ENCODE measurements at regions not wholly inside any gene's neighbourhood (a gene's known extent, or its start where the extent isn't known, plus 50 kb on each side); places are given as distances from the start of the nearest gene placed in this dataset.
A peak's percentile ranks its signal among the peaks of the same experiment; 100 is the strongest.

- H4K20me1 ChIP-seq (ENCODE audit: control insufficient read depth, extremely low read depth, insufficient read depth, low read length), result no peaks in the 10 kb centered on the region
- no peak overlapping the region for H2AFZ ChIP-seq (ENCODE audit: low read length)
- H3K36me3 ChIP-seq (ENCODE audit: control insufficient read depth, insufficient read depth, low read length), result no peaks in the 10 kb centered on the region
- H3K27ac ChIP-seq (ENCODE audit: insufficient read depth, low read length), result no peak overlapping the region
- peak in 1 of 2 donors; percentile 21 for DNase-seq (ENCODE audit: low read depth in 2 of 2)
- no peak overlapping the region for H3K4me2 ChIP-seq (ENCODE audit: extremely low read depth, insufficient read depth, low read length)
- no peaks in the 10 kb centered on the region for H3K9me3 ChIP-seq (ENCODE audit: control insufficient read depth, insufficient read depth, low read depth, low read length)
- no peaks in the 10 kb centered on the region for H3K27me3 ChIP-seq (ENCODE audit: control insufficient read depth, insufficient read depth, low read length)
- no peaks in the 10 kb centered on the region for H3K4me1 ChIP-seq (ENCODE audit: control insufficient read depth, extremely low read depth, insufficient read depth, low read length)
- no peaks in the 10 kb centered on the region for H3K79me2 ChIP-seq (ENCODE audit: control insufficient read depth, insufficient read depth, low read length)
- H3K9ac ChIP-seq (ENCODE audit: insufficient read depth, low read length), result no peak overlapping the region
- H3K4me3 ChIP-seq (replicated peaks in 1 of 4; ENCODE audit: control extremely low read depth in 1 of 4, insufficient read depth in 1 of 4, low read depth in 3 of 4, low read length in 4 of 4), result no peak overlapping the region
- TF ChIP-seq, protein P1, sequence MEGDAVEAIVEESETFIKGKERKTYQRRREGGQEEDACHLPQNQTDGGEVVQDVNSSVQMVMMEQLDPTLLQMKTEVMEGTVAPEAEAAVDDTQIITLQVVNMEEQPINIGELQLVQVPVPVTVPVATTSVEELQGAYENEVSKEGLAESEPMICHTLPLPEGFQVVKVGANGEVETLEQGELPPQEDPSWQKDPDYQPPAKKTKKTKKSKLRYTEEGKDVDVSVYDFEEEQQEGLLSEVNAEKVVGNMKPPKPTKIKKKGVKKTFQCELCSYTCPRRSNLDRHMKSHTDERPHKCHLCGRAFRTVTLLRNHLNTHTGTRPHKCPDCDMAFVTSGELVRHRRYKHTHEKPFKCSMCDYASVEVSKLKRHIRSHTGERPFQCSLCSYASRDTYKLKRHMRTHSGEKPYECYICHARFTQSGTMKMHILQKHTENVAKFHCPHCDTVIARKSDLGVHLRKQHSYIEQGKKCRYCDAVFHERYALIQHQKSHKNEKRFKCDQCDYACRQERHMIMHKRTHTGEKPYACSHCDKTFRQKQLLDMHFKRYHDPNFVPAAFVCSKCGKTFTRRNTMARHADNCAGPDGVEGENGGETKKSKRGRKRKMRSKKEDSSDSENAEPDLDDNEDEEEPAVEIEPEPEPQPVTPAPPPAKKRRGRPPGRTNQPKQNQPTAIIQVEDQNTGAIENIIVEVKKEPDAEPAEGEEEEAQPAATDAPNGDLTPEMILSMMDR (conservative IDR thresholded peaks at IDR 0.05 in 1 of 2, IDR thresholded peaks at IDR 0.05 in 1 of 2; ENCODE audit: low read depth in 1 of 2, low read length in 2 of 2), result no peak
- TF ChIP-seq EZH2 (IDR thresholded peaks at IDR 0.05; ENCODE audit: low read length, missing control alignments), result no peak
These were observed 620.9 kb downstream of the PLPP3 start for GRCh38 chr1:55958498-55958897.

GRCh38 chr1:55957276-55957675 lies 622.1 kb downstream of the PLPP3 start:
- Histone ChIP-seq H3K4me1 (ENCODE audit: control insufficient read depth, extremely low read depth, insufficient read depth, low read length) (no peaks in the 10 kb centered on the region), H3K4me2 (ENCODE audit: extremely low read depth, insufficient read depth, low read length) (no peak overlapping the region), H3K4me3 (replicated peaks in 1 of 4; ENCODE audit: control extremely low read depth in 1 of 4, insufficient read depth in 1 of 4, low read depth in 3 of 4, low read length in 4 of 4) (no peak overlapping the region), H3K9me3 (ENCODE audit: control insufficient read depth, insufficient read depth, low read depth, low read length) (no peaks in the 10 kb centered on the region), H3K79me2 (ENCODE audit: control insufficient read depth, insufficient read depth, low read length) (no peaks in the 10 kb centered on the region), H3K9ac (ENCODE audit: insufficient read depth, low read length) (no peak overlapping the region), H3K27me3 (ENCODE audit: control insufficient read depth, insufficient read depth, low read length) (no peaks in the 10 kb centered on the region), H4K20me1 (ENCODE audit: control insufficient read depth, extremely low read depth, insufficient read depth, low read length) (no peaks in the 10 kb centered on the region), H2AFZ (ENCODE audit: low read length) (no peak overlapping the region), H3K27ac (ENCODE audit: insufficient read depth, low read length) (no peak overlapping the region), H3K36me3 (ENCODE audit: control insufficient read depth, insufficient read depth, low read length) (no peaks in the 10 kb centered on the region)
- no peak for DNase-seq (ENCODE audit: low read depth in 2 of 2)
- no peak for TF ChIP-seq EZH2 (IDR thresholded peaks at IDR 0.05; ENCODE audit: low read length, missing control alignments)

DNA sequence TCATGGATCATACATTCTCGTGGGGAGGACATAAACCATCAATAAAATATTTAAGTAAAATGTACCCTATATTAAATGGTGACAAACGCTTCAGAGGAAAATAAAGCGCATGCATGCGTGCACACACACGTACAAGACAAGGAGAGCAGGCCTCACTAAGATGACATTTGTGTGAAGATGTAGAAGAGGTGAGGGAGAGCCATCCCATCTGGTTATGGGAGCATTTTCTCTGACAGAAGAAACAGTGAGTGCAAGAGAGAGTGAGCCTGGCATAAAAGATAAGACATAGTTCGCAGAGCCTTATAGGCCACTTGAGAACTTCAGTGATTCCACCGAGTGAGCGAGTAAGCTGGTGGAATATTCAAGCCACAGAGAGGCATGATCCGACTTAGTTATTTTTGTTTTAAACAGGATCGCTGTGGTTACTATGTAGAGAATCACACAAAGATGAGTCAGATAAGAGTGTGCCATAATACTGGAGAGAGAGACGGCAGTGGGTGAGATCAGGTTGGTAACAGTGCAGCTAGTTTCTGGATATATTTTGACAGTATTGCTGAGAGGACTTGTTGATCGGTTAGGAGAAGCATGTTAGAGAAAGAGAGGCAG lies 624.2 kb downstream of the PLPP3 start:
- Histone ChIP-seq H3K4me3 (replicated peaks in 1 of 4; ENCODE audit: control extremely low read depth in 1 of 4, insufficient read depth in 1 of 4, low read depth in 3 of 4, low read length in 4 of 4) (no peak overlapping the region), H3K27ac (ENCODE audit: insufficient read depth, low read length) (no peak overlapping the region), H2AFZ (ENCODE audit: low read length) (no peak overlapping the region), H3K79me2 (ENCODE audit: control insufficient read depth, insufficient read depth, low read length) (no peaks in the 10 kb centered on the region), H3K9ac (ENCODE audit: insufficient read depth, low read length) (no peak overlapping the region), H3K4me1 (ENCODE audit: control insufficient read depth, extremely low read depth, insufficient read depth, low read length) (no peaks in the 10 kb centered on the region), H4K20me1 (ENCODE audit: control insufficient read depth, extremely low read depth, insufficient read depth, low read length) (no peaks in the 10 kb centered on the region), H3K4me2 (ENCODE audit: extremely low read depth, insufficient read depth, low read length) (no peak overlapping the region), H3K27me3 (ENCODE audit: control insufficient read depth, insufficient read depth, low read length) (no peaks in the 10 kb centered on the region), H3K9me3 (ENCODE audit: control insufficient read depth, insufficient read depth, low read depth, low read length) (no peaks in the 10 kb centered on the region), H3K36me3 (ENCODE audit: control insufficient read depth, insufficient read depth, low read length) (no peaks in the 10 kb centered on the region)
- DNase-seq (ENCODE audit: low read depth in 2 of 2), result peak; percentile 48 to 81
- TF ChIP-seq EZH2 (IDR thresholded peaks at IDR 0.05; ENCODE audit: low read length, missing control alignments), result no peak
- TF ChIP-seq, protein P1 (conservative IDR thresholded peaks at IDR 0.05 in 1 of 2, IDR thresholded peaks at IDR 0.05 in 1 of 2; ENCODE audit: low read depth in 1 of 2, low read length in 2 of 2), result no peak
